SK-N-SH treated with all-trans-retinoic acid at 6 μM for 48 hours (cell line): ENCODE measurements at regions not wholly inside any gene's neighbourhood (a gene's known extent, or its start where the extent isn't known, plus 50 kb on each side); places are given as distances from the start of the nearest gene placed in this dataset.
"Not testable (repeated sequence)": the region's sequence is repeated elsewhere in the genome, so short reads cannot be mapped to it uniquely, and the experiment has no call there.

Experiments
- ATAC-seq: fragments of 200-7000 bp; cut with Tn5 transposase; 3 replicates; pipeline ENCODE4 v1.9.1; 2020; ENCODE audit warnings: mild to moderate bottlenecking, moderate library complexity
- BACH2 ChIP-seq: fragments of 250-450 bp; sonication (Bioruptor Pico); IDR thresholded peaks from 2 replicates; pipeline ENCODE4 v1.9.0; 2021; ENCODE audit warnings: mild to moderate bottlenecking, borderline replicate concordance
- CSDC2 ChIP-seq: fragments of 250-450 bp; sonication (Bioruptor Pico); IDR thresholded peaks from 2 replicates; pipeline ENCODE4 v1.5.0; 2020; ENCODE audit warnings: mild to moderate bottlenecking, moderate library complexity
- GLIS3 ChIP-seq: fragments of 250-450 bp; sonication (Bioruptor Pico); IDR thresholded peaks from 2 replicates; pipeline ENCODE4 v1.5.0; 2020; ENCODE audit warnings: mild to moderate bottlenecking, moderate library complexity
- ISL1 ChIP-seq: fragments of 250-450 bp; sonication (Bioruptor Pico); IDR thresholded peaks from 2 replicates; pipeline ENCODE4 v2.1.2; 2022; ENCODE audit warnings: mild to moderate bottlenecking, moderate library complexity
- OSR1 ChIP-seq: fragments of 250-450 bp; sonication (Bioruptor Pico); IDR thresholded peaks from 2 replicates; pipeline ENCODE4 v1.8.0; 2022; ENCODE audit warnings: moderate library complexity, mild to moderate bottlenecking, inconsistent platforms
- PATZ1 ChIP-seq: fragments of 250-450 bp; sonication (Bioruptor Pico); IDR thresholded peaks from 2 replicates; pipeline ENCODE4 v1.8.0; 2020; ENCODE audit warnings: mild to moderate bottlenecking, moderate library complexity, borderline replicate concordance
- POU6F1 ChIP-seq: fragments of 250-450 bp; sonication (Bioruptor Pico); IDR thresholded peaks from 2 replicates; pipeline ENCODE4 v1.8.0; 2021; ENCODE audit warnings: low read depth, mild to moderate bottlenecking, moderate library complexity, borderline replicate concordance
- PPARA ChIP-seq: fragments of 250-450 bp; sonication (Bioruptor Pico); IDR thresholded peaks from 2 replicates; pipeline ENCODE4 v1.5.0; 2020; ENCODE audit warnings: mild to moderate bottlenecking, borderline replicate concordance
- RARB ChIP-seq: fragments of 250-450 bp; sonication (Bioruptor Pico); IDR thresholded peaks from 2 replicates; pipeline ENCODE4 v1.8.0; 2021; ENCODE audit warnings: mild to moderate bottlenecking, moderate library complexity
- SNAI2 ChIP-seq: fragments of 250-450 bp; sonication (Bioruptor Pico); IDR thresholded peaks from 2 replicates; pipeline ENCODE4 v1.5.0; 2020; ENCODE audit warnings: mild to moderate bottlenecking, moderate library complexity
- TCF4 ChIP-seq: fragments of 250-450 bp; sonication (Bioruptor Pico); IDR thresholded peaks from 2 replicates; pipeline ENCODE4 v1.8.0; 2021; ENCODE audit warnings: mild to moderate bottlenecking, moderate library complexity, borderline replicate concordance
- TOX ChIP-seq: fragments of 250-450 bp; sonication (Bioruptor Pico); IDR thresholded peaks from 2 replicates; pipeline ENCODE4 v1.8.0; 2021; ENCODE audit warnings: mild to moderate bottlenecking, moderate library complexity, borderline replicate concordance
- TSHZ2 ChIP-seq: fragments of 250-450 bp; sonication (Bioruptor Pico); IDR thresholded peaks from 2 replicates; pipeline ENCODE4 v1.5.0; 2020; ENCODE audit warnings: mild to moderate bottlenecking, moderate library complexity
- ZC3H10 ChIP-seq: fragments of 250-450 bp; sonication (Bioruptor Pico); IDR thresholded peaks from 2 replicates; pipeline ENCODE4 v1.5.1; 2021; ENCODE audit warnings: mild to moderate bottlenecking, moderate library complexity
- ZFP3 ChIP-seq: fragments of 250-450 bp; sonication (Bioruptor Pico); IDR thresholded peaks from 2 replicates; pipeline ENCODE4 v1.5.0; 2020; ENCODE audit warnings: mild to moderate bottlenecking, moderate library complexity
- ZFP30 ChIP-seq: fragments of 450-650 bp; formaldehyde crosslinking; IDR thresholded peaks from 2 replicates; pipeline ENCODE4 v1.5.0; 2022; ENCODE audit warnings: mild to moderate bottlenecking, moderate library complexity
- ZNF565 ChIP-seq: fragments of 450-650 bp; formaldehyde crosslinking; conservative IDR thresholded peaks from 2 replicates; pipeline ENCODE4 v1.5.0; 2020; ENCODE audit warnings: low read depth, mild to moderate bottlenecking, moderate library complexity
- ZNF70 ChIP-seq: fragments of 450-650 bp; formaldehyde crosslinking; IDR thresholded peaks from 2 replicates; pipeline ENCODE4 v1.5.0; 2020; ENCODE audit warnings: mild to moderate bottlenecking, moderate library complexity
- TF ChIP-seq, protein P1 (sequence below): fragments of 250-450 bp; sonication (Bioruptor Pico); IDR thresholded peaks from 2 replicates; pipeline ENCODE4 v1.5.1; 2020; ENCODE audit warnings: low read depth, mild to moderate bottlenecking, moderate library complexity

- TF ChIP-seq, protein P1, sequence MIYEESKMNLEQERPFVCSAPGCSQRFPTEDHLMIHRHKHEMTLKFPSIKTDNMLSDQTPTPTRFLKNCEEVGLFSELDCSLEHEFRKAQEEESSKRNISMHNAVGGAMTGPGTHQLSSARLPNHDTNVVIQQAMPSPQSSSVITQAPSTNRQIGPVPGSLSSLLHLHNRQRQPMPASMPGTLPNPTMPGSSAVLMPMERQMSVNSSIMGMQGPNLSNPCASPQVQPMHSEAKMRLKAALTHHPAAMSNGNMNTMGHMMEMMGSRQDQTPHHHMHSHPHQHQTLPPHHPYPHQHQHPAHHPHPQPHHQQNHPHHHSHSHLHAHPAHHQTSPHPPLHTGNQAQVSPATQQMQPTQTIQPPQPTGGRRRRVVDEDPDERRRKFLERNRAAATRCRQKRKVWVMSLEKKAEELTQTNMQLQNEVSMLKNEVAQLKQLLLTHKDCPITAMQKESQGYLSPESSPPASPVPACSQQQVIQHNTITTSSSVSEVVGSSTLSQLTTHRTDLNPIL (CRISPR knock-in tag), result no peak
- ATAC-seq, result no peak
Observed at GRCh38 chr10:29229258-29229705, 59.6 kb upstream of the LYZL1 start.

DNA sequence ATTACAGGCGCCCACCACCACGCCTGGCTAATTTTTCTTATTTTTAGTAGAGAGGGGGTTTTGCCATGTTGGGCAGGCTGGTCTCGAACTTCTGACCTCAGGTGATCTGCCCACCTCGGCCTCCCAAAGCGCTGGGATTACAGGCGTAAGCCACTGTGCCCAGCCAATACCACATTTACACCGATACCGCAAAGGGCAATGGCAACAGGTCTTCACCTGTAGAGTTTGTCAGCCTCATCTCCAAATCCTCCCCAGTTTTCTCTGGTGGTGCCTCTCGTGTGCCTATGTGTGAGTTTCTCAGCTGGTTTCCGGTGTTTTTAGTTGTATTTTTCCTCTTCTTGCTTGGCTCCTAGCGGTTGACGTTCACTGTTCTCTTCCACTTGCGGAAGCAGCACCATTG lies 52.0 kb upstream of the LYZL1 start:
- ATAC-seq, result not testable (repeated sequence)

DNA sequence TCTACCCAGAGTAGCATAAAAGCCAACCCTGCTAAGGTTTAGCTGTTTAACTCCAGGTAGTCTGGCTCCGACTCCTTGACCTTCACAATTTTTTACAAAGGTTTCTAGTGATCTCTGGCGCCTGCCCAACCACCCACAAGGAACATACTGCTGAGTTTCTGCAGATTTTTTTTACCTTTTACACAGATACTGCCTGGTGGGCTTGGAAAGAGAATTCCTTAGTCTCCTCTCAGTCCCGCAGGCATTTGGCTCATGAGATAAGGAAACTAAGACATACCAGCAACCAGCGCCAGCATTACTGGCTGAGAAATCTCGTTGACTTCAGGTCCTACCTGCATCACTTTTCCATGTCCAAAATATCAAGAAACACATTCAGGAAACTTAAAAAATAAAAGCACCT lies 51.1 kb upstream of the LYZL1 start:
- ATAC-seq, result no peak
- TF ChIP-seq ZFP3 (no peak), ZFP30 (CRISPR knock-in tag) (no peak), TOX (CRISPR knock-in tag) (no peak), PATZ1 (CRISPR knock-in tag) (no peak), ZNF70 (CRISPR knock-in tag) (no peak), PPARA (no peak), SNAI2 (CRISPR knock-in tag) (no peak), OSR1 (CRISPR knock-in tag) (no peak), ZC3H10 (CRISPR knock-in tag) (no peak), TCF4 (CRISPR knock-in tag) (no peak), TSHZ2 (CRISPR knock-in tag) (no peak), RARB (CRISPR knock-in tag) (no peak), ISL1 (CRISPR knock-in tag) (no peak), BACH2 (CRISPR knock-in tag) (no peak), CSDC2 (CRISPR knock-in tag) (no peak), ZNF565 (CRISPR knock-in tag) (no peak), POU6F1 (CRISPR knock-in tag) (no peak), GLIS3 (CRISPR knock-in tag) (no peak)
- TF ChIP-seq, protein P1 (CRISPR knock-in tag), result no peak
- TF ChIP-seq, all 23 proteins: peak for 0

DNA sequence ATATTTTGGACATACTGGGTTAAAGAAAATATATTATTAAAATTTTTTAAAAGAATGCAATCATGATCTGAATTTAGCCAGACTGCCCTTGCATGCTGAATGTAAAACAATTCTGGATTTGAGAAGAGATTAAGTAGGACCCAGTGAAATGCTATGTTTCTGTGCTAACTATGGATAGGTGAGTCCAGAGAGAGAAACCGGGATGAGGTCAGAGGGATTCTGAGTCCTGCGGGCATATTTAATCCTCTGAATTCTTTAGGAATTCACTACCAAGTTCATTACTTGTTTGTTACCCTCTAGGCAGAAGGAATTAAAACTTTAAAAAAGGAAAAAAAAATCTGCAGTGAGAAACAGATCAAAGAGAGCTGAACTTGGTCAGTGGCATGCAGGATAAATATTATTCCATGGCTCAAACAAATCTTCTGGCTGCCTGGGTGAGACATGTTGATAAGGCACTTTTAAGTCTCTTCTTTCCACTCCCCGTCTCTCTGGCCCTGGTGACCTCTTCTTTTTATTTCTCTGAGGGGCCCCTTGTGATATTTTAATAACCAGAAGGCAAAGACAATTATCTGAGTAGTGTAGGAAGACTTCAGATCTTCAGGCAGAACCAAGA lies 50.2 kb upstream of the LYZL1 start:
- TF ChIP-seq ISL1 (CRISPR knock-in tag) (no peak), CSDC2 (CRISPR knock-in tag) (no peak), SNAI2 (CRISPR knock-in tag) (no peak), OSR1 (CRISPR knock-in tag) (no peak), ZC3H10 (CRISPR knock-in tag) (no peak)
- no peak for ATAC-seq
